RKO (cell line): ENCODE measurements at regions not wholly inside any gene's neighbourhood (a gene's known extent, or its start where the extent isn't known, plus 50 kb on each side); places are given as distances from the start of the nearest gene placed in this dataset.

Source experiments
- DNase-seq: peaks from one replicate; pipeline ENCODE4 v3.0.0-alpha.2; 2016; ENCODE audit warnings: low spot score

DNA sequence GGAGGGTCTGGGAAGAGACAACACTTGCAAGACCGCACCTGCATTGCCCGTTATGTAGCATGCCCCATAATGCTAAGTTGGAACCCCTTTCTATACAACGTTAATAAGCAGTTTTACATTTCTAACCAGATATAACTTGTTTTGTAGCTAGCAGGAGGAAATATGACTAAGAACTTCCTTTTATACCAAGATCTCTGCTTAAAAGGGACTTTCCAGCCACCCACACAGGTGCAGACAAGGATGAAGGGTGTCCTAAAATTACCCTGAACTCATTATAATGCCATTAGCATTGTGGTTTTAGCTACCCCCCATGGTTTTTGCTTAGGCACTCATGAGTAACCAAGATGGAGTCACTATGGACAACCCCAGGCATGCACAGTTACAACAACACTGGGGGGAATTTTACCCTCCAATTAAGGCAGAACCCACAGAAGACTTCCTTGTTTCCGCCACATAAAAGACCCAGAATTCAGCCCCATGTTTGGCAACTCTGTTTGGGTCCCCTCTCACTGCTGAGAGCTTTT is 362.8 kb downstream of the CBLN2 start:
- DNase-seq = no peak

DNA sequence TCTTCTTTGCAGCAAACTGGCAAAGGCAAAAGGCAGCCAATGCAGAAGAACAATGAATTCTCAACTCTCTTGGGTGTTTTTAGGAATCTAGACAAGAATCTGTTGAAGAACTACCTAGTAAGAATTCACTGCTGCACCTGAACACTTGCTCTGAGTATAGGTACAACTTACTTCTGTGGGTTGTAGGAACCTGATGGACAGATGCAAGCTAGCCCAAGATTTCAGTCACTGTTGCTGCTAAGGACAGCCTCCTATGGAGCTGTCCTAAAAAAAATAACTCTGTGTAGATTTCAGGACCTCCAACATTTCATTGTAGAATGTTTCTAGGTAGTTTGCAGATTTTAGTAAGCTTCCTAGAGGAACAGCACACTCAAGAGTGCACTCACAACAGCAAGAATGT is 363.5 kb downstream of the CBLN2 start:
- DNase-seq = no peak

GRCh38 chr18:72174972-72175649 is 369.0 kb downstream of the CBLN2 start:
- no peak for DNase-seq

DNA sequence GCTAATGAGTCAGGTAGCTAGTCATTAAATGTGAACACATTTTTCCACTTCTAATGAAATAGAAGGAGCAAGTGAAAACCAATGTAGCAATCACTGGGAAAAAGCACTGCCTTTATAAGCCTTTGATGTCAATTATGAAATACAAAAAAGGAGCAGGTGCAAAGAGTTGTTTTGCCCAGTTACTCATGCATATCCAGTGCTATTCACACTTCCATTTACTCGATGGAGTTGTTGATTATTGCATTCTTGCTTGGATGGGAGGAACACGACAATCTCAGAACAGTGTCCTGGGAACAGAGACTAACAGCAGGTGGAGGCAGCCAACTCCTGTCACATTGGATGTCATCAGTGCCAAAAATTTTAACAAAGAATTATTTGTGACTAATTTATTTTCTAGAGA is 372.5 kb downstream of the CBLN2 start:
- no peak for DNase-seq

- no peak for DNase-seq
Observed at GRCh38 chr18:72161691-72162090, 382.5 kb downstream of the CBLN2 start.

- no peak for DNase-seq
Observed at GRCh38 chr18:72160510-72161445, 383.4 kb downstream of the CBLN2 start.

DNA sequence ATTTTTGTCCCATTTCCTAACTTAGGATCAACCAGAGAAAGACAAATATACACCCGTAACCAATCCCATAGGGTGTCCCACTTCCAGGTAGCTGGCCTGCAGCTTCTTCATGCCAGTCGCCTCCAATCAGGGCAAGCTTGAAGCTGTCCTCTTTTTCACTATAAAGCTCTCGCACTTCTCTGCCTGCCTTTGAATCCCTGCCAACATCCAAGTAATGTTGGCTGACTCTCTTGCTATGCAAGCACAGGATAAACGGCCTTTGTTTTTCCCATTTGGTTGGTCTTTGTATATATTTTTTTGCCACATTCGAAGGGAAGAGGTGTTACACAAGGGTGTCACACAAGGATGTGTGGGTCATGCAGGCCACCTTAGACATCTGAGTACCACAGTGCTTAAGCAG is 388.8 kb downstream of the CBLN2 start:
- no peak for DNase-seq

DNA sequence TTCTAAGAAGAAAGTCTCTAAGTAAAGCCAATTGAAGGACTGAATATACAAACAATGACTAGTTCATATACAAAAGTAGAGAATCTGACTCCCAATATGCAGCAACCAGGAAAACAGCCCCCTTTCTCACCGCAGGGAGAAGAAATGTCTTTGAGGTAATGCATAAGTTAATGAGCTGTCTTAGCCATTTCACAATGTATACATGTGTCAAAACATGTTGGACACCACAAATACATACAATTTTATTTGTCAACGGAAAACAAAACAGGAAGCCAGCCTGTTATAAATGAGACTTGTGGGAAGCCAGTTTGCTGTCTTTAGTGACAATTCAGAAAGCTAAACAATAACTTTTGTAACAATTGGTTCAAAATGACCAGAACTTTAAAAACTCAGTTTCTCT is 389.2 kb downstream of the CBLN2 start:
- no peak for DNase-seq

DNA sequence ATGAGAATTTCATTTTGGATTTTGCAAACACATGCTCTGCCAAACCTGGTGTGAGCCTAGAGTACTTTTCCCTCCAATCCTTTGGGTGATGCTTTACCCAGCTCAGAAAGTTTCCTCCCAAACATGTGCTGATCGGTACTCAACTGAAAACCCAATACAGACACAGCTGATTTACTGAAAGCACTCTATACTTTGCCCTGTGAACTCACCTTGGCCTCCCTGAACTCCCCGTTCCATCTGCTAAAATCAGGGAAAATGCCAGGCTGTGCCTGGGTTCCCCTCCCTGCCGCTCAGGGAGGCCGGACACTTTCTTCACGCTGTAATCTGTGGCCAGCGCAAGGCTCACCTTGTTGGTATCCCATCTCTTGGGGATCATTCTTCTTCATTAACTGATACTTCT is 391.2 kb downstream of the CBLN2 start:
- no peak for DNase-seq

GRCh38 chr18:72147830-72148229 is 396.3 kb downstream of the CBLN2 start:
- DNase-seq = no peak

DNA sequence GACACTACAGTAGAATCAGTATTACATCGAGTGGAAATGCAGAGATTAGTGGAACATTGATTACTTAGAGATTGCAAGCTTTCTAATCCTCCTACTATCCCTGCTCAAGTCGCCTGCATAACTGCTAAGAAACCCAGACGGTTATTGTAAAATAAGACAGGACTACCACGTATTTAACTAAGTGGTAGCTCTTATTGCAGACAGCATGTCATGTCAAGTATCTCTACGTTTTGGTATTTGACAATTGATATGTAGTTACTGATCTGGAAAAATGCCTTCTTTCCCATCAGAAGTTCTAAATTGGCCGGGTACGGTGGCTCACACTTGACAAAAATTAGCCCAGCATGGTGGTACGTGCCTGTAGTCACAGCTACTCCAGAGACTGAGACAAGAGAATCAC is 404.1 kb downstream of the CBLN2 start:
- no peak for DNase-seq

DNA sequence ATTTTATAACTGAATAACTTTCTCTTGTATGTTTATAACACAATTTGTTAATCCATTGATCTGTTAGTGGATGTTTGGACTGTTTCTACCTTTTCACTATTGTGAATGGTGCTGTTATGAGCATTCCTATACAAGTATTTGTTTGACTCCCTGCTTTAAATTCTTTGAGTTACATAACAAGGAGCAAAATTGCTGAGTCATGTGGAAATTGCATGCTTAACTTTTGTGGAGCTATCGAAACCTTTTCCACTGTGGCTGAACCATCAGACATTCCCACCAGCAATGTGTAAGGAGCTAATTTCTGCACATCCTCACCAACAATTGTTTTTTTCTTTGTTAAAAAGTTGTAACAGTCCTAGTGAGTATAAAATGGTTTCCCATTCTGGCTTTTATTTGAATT is 415.5 kb downstream of the CBLN2 start:
- no peak for DNase-seq

DNA sequence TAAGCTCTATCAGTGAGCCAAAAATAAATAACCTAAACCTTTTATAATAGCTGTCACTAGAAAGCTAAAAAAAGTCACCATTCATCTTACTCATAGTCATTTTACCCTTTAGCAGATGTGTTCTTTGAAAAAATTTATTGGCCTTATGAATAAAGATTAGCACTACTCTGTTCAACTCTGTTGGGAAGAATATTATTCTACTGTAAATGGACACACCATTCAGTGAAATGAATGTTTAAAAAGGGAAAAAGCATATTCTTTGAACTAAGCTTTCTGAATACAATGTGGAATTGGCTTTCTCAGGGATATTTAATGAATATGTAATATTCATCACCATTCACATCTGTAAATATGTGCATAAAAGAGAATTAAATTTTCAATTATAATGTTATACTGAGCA is 422.0 kb downstream of the CBLN2 start:
- no peak for DNase-seq

DNA sequence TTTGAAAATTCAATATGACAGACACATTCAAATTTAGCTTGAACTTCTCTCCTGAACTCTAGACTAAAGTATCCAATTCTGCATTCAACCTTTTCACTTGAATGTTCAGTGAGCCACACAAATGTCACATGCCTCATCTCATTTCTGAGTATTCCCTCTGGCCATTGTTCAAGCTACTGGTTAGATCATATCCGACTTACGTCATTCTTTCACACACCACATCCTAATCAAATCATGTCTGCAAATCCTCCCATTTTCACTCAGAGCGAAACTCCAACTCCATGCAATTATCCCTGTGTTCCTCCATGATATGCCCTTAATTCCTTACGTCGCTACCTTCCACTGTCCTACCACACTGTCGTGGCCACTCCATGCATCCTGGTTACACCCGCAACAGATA is 425.1 kb downstream of the CBLN2 start:
- DNase-seq = no peak

DNA sequence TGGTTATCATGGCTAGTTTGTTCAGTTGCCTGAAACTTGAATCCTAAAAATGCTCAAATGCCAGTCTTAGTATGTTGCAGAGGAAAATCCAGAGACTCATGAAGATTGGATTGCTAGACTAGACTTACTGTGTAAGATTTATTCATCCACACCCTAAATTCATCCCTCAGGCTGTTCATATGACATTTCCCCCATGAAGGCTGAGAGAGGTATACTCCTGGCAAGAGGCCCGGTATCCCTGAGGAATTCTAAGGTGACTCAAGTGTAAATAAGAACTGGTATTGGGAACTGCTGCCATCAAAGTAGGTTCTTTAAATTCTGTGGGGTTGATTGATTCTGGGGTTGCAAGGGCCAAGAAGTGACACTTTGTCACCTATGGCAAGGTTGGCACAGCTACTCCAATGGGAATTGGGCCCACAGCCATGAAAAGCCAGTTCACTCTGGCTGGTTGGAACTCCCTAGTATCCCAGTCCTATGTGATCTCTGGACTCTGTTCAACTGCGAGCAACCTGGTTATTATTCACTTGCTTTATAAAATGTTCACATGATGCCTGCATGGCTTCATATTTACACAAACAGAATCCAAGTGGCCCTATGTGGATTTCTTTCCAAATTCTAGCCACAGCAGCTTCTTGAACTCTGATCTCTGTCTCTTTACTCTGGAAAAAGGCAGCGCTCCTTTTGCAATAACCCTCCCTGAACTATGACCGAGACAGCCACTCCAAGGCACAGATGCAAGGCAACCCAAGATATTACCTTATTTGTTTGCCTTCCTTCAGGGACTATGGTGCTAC is 429.1 kb downstream of the CBLN2 start:
- DNase-seq = no peak

DNA sequence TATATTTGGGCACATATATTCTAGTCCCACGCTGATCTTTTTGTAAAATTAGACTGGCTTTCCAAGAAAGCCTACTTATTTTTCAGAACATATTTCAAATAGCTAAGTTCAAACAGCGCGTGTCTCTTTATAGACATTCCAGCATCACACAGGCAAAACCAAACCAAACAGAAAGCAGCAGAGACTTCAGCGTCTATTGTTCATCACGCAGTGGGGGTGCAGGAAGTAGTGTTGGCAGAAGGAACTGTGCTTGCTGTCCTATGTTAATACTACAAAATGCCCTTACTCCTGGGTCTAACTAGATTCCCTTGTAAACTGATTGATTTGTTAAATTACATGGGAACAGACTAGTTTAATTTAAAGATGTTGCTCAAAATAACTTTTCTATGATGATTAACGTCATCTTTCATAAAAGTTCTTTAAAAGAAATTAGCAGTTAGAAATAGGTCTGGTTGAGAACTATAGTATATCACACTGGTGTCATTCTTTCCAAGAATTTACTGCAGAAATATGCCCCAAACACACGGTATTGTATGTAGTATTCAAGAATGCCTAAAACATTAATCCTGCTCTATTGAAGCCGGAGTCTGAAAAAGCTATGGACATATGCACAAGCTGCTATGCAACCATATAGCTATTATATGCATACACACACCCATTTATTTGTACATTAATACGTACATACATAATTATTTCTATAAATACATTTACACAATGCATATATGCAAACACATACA is 436.3 kb downstream of the CBLN2 start:
- DNase-seq = peak; percentile 15

DNA sequence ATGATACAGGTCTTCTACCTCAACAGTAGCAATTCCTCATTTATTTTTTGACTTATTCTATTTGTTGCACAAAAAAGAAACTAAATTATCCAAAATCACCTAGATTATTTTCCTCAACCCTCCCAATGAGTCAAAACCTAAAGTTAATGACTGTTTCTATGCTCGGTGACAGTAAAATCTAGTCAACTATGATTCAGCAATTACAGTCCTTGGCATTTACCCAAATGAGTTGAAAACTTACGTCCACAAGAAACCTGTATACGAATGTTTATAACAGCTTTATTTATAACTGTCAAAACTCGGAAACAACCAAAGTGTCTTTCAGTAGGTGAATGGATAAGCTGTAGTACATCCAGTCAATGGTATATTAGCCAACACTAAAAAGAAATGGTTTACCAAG is 439.3 kb downstream of the CBLN2 start:
- DNase-seq = peak; percentile 18

GRCh38 chr18:72102412-72102811 is 441.7 kb downstream of the CBLN2 start:
- no peak for DNase-seq

DNA sequence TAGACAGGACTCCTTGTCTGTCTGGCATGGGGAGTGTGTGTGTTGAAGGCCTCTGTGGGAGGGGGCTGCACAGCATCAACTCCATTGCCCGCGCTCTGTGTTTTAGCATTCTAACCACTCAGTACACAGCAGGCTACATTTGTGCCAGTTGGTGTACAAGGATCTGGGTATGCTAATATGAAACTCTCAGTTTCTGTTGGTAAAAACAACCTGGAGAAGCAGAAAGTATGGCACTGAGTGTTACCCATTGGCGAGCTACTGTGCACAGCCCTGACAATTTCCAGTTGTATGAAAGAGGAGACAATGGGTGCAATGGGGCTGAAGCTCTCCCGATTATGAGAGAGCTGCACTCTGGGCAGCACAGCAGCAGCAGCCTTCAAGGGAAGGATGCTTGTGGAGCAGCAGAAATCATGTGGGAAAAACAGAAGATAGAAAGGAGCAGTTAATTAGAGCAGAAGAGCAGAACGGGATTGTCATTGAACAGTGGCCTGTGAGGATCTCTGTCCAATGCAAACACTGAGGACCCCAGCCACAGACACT is 443.6 kb downstream of the CBLN2 start:
- DNase-seq = no peak

DNA sequence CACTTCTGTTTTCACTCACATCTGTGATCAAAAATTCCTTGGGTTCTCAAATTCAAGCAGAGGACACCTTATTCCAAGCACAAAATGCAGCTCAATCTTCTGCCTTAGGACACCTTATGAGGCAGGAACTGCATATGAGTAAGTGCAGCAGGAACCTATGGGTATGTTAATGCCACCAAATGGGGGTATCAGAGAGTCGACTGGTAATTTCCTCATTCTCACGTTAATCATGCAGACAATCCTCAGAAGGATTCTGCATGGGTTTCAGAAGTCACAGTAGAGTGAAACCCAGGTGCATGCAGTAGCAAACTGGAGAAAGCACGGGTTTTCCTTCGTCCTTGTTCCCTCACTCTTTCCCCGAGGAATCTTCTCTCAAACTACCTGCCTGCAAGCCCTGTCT is 452.8 kb downstream of the CBLN2 start:
- no peak for DNase-seq

GRCh38 chr18:72089432-72089831 is 454.7 kb downstream of the CBLN2 start:
- no peak for DNase-seq
